ENCODE measurements at regions not wholly inside any gene's neighbourhood (a gene's known extent, or its start where the extent isn't known, plus 50 kb on each side); places are given as distances from the start of the nearest gene placed in this dataset.
"Not testable (repeated sequence)": the region's sequence is repeated elsewhere in the genome, so short reads cannot be mapped to it uniquely, and the experiment has no call there.

DNA sequence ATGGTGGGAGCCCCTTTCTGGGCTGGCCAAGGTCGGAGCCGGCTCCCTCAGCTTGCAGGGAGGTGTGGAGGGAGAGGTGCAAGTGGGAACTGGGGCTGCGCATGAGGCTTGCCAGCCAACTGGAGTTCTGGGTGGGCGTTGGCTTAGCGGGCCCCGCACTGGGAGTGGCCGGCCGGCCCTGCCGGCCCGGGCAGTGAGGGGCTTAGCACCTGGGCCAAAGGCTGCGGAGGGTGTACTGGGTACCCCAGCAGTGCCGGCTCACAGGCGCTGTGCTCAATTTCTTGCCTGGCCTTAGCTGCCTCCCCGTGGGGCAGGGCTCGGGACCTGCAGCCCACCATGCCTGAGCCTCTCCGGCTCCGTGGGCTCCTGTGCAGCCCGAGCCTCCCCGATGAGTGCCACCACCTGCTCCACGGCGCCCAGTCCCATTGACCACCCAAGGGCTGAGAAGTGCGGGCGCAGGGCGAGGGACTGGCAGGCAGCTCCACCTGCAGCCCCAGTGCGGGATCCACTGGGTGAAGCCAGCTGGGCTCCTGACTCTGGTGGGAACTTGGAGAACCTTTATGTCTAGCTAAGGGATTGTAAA is 113.1 kb downstream of the PSAT1 start:
- H3K9me3 ChIP-seq (replicated peaks; ENCODE audit: control insufficient read depth, insufficient read depth, low read length); H3K4me1 ChIP-seq (ENCODE audit: control insufficient read depth, extremely low read depth, insufficient read depth, low read length); H3K36me3 ChIP-seq (ENCODE audit: control insufficient read depth in 2 of 2, extremely low read depth in 1 of 2, insufficient read depth in 2 of 2, low read length in 2 of 2); DNase-seq (ENCODE audit: low read depth, low spot score); H3K27me3 ChIP-seq (ENCODE audit: control insufficient read depth in 2 of 2, insufficient read depth in 2 of 2, low read length in 2 of 2); H3K4me2 ChIP-seq (ENCODE audit: insufficient read depth, low read length); POLR2A ChIA-PET; H2AFZ ChIP-seq (ENCODE audit: low read depth, low read length); H3K9ac ChIP-seq (replicated peaks; ENCODE audit: extremely low read depth, insufficient read depth, low read length); BruUV-seq (replicated peaks); H3K9me1 ChIP-seq (replicated peaks; ENCODE audit: control insufficient read depth, extremely low read depth, insufficient read depth, low read length); H3K4me3 ChIP-seq (replicated peaks in 1 of 3; ENCODE audit: insufficient read depth in 1 of 3, low read depth in 1 of 3, low read length in 3 of 3); intact Hi-C loops (cut with micrococcal nuclease); FAIRE-seq; H3K27ac ChIP-seq (ENCODE audit: insufficient read depth, low read depth, low read length); CTCF ChIA-PET; H4K20me1 ChIP-seq (replicated peaks; ENCODE audit: control insufficient read depth, extremely low read depth, insufficient read depth, low read length); dilution Hi-C loops (cut with MboI; ENCODE audit: extremely low pct_ligation_motif_present, low sequenced_read_pairs); H3K79me2 ChIP-seq (ENCODE audit: control insufficient read depth, insufficient read depth, low read length): not testable (repeated sequence)

DNA sequence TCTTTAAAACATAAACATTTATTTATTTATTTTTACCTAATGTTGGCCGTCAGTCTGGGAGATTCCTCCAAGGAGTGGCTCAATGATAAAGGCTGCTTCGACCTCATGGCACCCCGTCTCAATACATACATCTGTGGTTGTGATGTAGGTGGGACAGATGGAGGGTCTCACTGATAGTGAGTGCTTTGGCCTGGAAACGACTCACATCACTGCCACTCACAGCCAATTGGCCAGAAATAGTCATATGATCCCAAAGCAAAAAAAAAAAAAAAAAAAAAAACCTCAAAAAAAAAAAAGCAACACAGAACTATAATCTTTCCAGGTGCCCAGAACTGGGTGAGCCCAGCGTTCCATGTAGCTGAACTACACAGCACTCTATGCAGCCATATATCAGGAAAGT is 125.4 kb downstream of the PSAT1 start:
- CTCF ChIA-PET = no interaction called here
- intact Hi-C loops (cut with micrococcal nuclease) = no loop called here
- Histone ChIP-seq H3K79me2 (ENCODE audit: control insufficient read depth, insufficient read depth, low read length) (no peaks in the 10 kb centered on the region), H3K4me3 (replicated peaks in 1 of 3; ENCODE audit: insufficient read depth in 1 of 3, low read depth in 1 of 3, low read length in 3 of 3) (no peak overlapping the region), H3K9ac (replicated peaks; ENCODE audit: extremely low read depth, insufficient read depth, low read length) (no peak overlapping the region), H3K36me3 (ENCODE audit: control insufficient read depth in 2 of 2, extremely low read depth in 1 of 2, insufficient read depth in 2 of 2, low read length in 2 of 2) (no peaks in the 10 kb centered on the region), H3K4me2 (ENCODE audit: insufficient read depth, low read length) (no peak overlapping the region), H3K4me1 (ENCODE audit: control insufficient read depth, extremely low read depth, insufficient read depth, low read length) (no peaks in the 10 kb centered on the region), H2AFZ (ENCODE audit: low read depth, low read length) (no peak overlapping the region), H3K27me3 (ENCODE audit: control insufficient read depth in 2 of 2, insufficient read depth in 2 of 2, low read length in 2 of 2) (no peaks in the 10 kb centered on the region), H4K20me1 (replicated peaks; ENCODE audit: control insufficient read depth, extremely low read depth, insufficient read depth, low read length) (no peaks in the 10 kb centered on the region), H3K9me1 (replicated peaks; ENCODE audit: control insufficient read depth, extremely low read depth, insufficient read depth, low read length) (no peaks in the 10 kb centered on the region), H3K9me3 (replicated peaks; ENCODE audit: control insufficient read depth, insufficient read depth, low read length) (no peaks in the 10 kb centered on the region), H3K27ac (ENCODE audit: insufficient read depth, low read depth, low read length) (no peak overlapping the region)
- FAIRE-seq = no peak
- dilution Hi-C loops (cut with MboI; ENCODE audit: extremely low pct_ligation_motif_present, low sequenced_read_pairs) = no loop called here
- TF ChIP-seq MYC (IDR thresholded peaks at IDR 0.05; ENCODE audit: low read depth, low read length) (no peak), POLR2A (IDR thresholded peaks at IDR 0.05; ENCODE audit: low read depth, low read length) (no peak), EZH2 (IDR thresholded peaks at IDR 0.05; ENCODE audit: borderline replicate concordance, low read depth, low read length, severe bottlenecking) (no peak), POLR2AphosphoS5 (IDR thresholded peaks at IDR 0.05; ENCODE audit: insufficient read depth, low read depth, low read length) (no peak), FOS (IDR thresholded peaks at IDR 0.05; ENCODE audit: borderline replicate concordance, insufficient read depth, low read length) (no peak), GATA2 (IDR thresholded peaks at IDR 0.05; ENCODE audit: insufficient read depth, insufficient read length, low read depth, low read length) (no peak), JUN (IDR thresholded peaks at IDR 0.05; ENCODE audit: borderline replicate concordance, insufficient read depth, insufficient read length, low read depth) (no peak)
- TF ChIP-seq, protein P1, sequence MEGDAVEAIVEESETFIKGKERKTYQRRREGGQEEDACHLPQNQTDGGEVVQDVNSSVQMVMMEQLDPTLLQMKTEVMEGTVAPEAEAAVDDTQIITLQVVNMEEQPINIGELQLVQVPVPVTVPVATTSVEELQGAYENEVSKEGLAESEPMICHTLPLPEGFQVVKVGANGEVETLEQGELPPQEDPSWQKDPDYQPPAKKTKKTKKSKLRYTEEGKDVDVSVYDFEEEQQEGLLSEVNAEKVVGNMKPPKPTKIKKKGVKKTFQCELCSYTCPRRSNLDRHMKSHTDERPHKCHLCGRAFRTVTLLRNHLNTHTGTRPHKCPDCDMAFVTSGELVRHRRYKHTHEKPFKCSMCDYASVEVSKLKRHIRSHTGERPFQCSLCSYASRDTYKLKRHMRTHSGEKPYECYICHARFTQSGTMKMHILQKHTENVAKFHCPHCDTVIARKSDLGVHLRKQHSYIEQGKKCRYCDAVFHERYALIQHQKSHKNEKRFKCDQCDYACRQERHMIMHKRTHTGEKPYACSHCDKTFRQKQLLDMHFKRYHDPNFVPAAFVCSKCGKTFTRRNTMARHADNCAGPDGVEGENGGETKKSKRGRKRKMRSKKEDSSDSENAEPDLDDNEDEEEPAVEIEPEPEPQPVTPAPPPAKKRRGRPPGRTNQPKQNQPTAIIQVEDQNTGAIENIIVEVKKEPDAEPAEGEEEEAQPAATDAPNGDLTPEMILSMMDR (IDR thresholded peaks at IDR 0.05; ENCODE audit: extremely low read depth in 1 of 2, insufficient read depth in 1 of 2, low read depth in 1 of 2, low read length in 2 of 2) = no peak
- TF ChIP-seq, protein P2, sequence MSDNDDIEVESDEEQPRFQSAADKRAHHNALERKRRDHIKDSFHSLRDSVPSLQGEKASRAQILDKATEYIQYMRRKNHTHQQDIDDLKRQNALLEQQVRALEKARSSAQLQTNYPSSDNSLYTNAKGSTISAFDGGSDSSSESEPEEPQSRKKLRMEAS (IDR thresholded peaks at IDR 0.05; ENCODE audit: insufficient read depth, insufficient read length) = no peak
- BruUV-seq (replicated peaks) = no TSS peak
- POLR2A ChIA-PET = no interaction called here
- no peak for DNase-seq (ENCODE audit: low read depth, low spot score)
